NCI-H2227 (cell line): ENCODE measurements at regions not wholly inside any gene's neighbourhood (a gene's known extent, or its start where the extent isn't known, plus 50 kb on each side); places are given as distances from the start of the nearest gene placed in this dataset.
"Not testable (repeated sequence)": the region's sequence is repeated elsewhere in the genome, so short reads cannot be mapped to it uniquely, and the experiment has no call there.

Experiments used
- DNase-seq: peaks from one replicate; lab custom pipeline; 2025; ENCODE audit not compliant: unreplicated experiment; lab: John Stamatoyannopoulos, UW

DNA sequence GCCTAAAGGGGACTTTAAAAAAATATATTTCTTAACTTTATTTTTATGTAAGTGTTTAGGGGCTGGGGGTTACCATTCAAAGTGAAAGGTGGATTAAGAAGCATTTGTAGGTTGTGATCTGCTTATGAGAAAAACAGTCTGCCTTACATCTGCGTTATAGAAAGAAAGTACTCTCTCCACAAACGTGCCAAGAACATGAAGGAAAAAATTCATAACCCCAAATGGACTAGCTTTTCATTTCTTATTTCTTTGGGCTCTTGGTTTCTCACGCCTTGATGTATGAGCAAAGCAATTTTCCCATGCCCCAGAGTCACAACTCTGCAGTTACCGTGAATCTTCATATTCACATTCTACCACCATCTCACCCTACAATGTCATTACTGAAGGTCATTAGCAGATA, 1165.1 kb upstream of the ADGRL4 start:
- DNase-seq = no peak

DNA sequence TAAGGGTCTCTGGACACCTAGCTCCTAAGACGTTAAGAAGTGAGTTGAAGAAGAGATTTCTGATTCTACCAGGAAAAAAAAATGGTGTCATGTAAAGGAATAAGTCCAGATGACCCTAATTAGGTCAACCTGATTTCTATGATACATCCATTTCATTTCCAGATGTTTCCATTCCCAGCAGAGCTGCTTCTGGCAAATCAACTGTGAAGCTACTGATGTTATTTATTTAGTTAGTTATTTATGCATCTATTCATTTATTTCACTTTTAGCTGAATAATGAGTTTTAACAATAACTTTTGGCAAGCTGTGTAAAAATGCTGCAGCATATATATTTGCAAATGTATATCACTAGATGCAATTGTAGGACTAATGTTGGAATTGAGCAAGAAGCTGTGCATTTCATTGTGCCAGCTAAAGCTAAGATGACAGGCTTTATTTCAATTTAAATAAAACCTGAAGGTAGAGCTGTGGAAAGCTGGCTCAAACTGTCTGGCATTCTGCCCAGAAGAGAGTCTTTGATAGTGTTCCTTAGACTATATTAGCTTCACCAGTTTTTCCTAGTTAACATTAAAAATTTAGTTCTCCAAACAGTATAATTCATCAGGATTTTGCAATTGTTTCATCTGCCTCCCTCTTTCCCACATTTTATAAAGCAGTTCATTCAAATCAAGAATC, 1164.4 kb upstream of the ADGRL4 start:
- DNase-seq = no peak

DNA sequence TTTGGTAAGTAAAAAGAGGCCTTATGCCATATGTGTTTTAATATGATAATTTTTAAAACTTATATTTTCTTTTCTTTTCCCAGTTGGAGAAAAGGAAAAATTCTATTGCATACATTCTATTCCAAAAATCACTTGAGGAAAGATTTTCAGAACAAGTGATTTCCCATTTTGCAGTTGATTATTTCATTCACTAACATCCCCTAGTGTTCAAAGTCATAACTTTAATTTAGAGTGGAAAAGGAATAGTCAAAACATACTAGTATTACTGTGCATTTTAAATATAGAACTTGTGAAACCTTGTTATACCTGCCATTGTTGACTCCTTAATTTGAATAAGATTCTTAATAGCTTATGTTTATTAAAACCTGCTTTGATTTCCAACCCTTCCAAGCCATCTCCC, 1157.6 kb upstream of the ADGRL4 start:
- no peak for DNase-seq

DNA sequence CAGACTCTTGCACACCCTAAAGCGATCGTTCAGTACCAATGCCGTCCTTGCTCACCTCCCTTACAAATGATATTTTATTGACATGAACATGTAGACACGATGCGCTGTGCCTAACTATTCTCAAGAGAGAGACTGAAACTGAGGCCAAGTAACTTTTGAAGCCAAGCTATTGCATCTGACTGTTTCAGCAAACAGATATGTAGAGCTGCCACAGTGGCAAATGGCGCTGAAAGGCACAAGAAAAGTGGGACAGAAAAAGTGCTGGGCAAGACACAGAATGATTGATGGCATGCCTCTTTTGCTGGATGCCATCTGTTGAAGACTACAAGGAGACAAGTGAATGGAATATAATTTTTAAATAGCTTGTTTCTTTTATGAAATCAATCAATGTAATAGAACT, 1157.2 kb upstream of the ADGRL4 start:
- no peak for DNase-seq

DNA sequence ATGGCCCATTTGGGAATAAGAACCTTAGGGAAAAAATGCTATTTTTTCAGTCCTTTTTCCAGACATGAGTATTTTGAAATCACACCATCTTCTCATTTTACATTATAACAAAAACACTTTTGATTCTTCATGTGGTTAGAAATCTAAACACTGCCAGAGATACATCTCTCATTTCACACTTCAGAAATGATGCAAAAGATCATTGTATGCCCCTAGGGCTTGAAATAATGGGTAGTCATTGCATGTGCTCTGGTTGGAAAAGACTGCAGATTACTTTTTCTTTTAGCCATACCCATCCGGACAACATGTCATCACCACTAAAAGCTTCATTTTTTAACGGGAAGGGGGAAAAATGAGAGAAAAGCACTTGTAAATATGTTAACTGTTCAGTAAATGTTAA, 1152.2 kb upstream of the ADGRL4 start:
- DNase-seq = no peak

DNA sequence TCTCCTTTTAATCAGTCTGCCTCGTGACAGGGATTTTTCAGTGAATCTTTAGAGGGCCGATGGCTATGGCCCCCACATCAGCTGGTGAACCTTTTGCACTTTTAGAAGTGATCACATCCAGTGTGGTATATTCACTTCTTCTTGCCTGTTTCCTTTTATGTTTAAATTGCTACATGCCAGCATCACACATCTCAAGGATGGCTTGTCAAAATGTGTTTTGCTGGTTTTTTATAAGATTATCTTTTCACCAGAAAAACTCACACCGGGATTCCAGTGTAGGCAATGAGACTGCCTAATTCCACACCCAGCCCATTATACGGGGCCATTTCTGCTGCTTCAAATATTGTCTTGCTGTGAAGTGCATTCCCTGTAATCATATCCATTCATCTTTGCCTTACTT, 1151.7 kb upstream of the ADGRL4 start:
- DNase-seq = no peak

DNA sequence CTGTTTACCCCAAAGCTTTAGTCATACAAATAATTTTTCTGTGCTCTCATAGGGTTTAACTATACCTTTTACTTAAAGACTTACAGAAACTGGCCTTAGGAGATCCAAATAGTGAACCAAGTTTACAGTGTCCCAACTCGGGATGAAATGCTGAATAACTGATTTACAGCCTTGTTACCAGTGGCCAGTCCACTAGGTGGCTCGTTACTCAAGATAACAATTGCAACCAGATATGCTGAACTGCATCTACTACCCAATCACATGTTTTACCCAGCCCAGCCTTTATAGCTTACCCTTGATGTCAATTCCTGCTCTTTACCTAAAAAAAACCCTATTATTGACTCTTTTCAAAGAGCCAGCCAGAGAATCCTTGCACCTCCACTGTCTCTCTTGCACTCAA, 1148.8 kb upstream of the ADGRL4 start:
- no peak for DNase-seq

DNA sequence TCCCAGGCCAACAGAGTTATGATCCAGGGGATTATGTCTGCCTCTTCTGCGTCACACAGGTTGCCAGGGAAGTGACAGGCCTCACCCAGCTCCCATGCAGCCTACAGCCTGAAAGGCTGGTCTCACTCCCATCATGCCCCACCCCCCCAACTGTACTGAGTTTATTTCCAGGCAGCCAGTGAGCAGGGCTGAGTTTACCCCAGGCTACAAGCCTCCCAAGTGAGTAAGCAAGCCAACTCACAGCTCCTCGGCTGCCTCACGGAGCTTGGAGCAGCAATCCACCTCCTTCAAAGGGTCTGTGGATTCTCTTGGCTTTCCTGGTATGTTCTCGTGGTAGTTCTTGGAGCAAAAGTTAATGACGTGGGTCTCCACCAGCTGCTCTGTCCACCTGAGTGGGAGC, 1147.6 kb upstream of the ADGRL4 start:
- DNase-seq = no peak

DNA sequence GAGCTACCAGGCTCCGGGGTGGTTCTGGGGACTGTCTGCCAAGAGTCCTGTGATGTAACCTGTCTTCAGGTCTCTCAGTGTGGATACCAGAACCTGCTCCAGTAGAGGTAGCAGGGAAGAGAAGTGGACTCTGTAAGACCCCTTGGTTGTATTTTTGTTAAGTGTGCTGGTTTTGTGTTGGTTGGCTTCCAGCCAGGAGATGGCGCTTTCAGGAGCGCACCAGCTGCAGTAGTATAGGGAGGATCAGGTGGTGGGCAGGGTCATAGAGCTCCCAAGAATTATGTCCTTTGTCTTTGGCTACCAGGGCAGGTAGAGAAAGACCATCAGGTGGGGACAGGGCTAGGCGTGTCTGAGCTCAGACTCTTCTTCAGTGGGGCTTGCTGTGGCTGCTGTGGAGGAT, 1147.2 kb upstream of the ADGRL4 start:
- no peak for DNase-seq

DNA sequence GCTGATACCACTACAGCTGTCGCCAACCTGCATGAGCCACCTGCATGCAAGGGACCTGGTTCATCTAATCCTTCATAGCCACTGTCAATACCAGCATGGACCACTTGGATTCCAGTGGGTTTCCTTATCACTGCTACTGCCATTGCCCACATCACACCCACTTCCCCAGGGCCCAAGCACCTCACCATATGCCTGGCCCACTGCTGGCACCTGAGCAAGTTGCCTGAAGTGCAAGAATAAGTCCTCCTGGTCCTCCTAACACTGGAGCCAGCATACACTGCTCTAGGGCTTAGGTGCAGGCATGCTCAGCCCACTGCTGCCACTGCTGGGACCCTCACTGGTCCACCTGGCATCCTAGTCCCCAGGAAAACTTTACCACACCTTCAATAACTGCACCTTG, 1136.8 kb upstream of the ADGRL4 start:
- no peak for DNase-seq

DNA sequence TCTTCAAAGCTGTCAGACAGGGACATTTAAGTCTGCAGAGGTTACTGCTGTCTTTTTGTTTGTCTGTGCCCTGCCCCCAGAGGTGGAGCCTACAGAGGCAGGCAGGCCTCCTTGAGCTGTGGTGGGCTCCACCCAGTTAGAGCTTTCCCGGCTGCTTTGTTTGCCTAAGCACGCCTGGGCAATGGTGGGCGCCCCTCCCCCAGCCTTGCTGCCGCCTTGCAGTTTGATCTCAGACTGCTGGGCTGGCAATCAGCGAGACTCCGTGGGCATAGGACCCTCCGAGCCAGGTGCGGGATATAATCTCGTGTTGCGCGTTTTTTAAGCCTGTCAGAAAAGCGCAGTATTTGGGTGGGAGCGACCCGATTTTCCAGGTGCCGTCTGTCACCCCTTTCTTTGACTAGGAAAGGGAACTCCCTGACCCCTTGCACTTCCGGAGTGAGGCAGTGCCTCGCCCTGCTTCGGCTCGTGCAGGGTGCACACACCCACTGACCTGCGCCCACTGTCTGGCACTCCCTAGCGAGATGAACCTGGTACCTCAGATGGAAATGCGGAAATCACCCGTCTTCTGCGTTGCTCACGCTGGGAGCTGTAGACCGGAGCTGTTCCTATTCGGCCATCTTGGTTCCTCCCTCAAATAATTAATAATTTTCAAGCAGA, 1131.5 kb upstream of the ADGRL4 start:
- DNase-seq = not testable (repeated sequence)

DNA sequence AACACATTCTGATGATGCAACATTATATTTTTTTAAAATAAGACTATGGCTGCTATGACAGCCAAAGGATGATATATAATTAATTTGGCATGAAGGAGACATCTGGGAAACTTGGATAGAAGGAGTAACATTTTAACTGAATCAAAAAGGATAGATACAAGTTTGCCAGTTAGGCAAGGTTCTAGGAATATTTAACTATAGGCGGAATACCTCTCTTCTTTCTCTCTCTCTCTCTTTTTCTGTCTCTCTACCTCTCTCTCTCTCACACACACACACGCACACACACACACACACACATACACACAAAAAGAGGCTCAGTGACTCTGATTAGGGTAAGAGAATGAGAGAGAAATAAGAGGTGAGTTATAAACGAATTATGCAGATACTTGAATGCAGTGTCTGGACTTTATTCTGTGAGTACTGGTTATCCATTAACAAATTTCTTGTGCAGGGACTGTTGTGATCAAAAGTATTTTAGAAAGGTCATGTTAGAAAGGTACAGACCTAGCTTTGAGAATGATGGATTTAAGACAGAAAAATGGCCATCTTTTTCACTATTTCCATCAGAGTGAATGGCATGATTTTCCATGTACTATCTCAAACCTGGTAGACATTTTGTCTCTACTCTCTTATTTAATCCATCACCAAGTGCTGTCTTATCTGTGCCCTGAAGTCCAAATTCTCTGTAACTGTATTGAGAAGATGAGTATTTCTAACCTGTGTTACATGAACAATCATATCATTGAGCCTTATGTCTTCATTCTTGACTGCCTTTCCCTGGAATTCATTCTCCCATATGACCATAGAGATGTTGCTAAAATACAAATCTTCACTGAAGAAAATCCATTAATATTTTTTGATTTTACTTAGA, 1106.9 kb upstream of the ADGRL4 start:
- no peak for DNase-seq

DNA sequence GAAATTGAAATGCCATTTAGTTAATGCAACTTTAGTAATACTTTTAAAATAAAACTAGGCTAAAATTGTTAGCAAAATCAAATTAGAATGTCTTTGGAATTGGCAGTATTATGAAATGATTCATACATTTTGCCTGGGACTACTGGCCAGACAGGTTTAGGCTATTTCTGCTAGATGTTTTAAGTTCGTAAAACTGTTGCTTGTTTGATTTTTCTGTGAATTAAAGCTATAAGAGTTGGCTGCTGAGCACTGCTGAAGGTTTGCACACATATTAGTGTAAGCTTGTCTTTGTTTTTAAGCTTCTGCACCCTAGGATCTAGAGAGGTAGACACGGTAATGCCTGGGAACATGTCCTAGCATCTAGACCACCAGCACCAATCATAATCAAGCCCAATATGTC, 1094.6 kb upstream of the ADGRL4 start:
- no peak for DNase-seq

DNA sequence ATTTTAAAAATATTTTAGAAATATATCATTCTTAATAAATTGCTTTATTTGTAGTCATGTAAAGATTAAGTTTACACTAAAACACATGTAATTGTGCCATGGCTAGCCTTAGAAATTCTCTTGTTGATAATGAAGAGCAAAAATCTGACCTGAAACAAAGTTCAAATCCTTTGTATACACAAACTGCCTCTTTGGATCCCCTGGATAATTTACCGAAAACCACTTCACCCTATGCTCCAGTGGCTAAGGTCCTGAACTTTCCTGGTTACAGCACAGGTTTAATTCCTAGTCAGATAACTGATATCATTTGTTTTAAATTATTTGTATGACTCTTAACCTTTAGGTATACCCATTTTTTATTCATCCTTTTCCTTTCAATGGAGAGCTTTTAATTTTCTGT, 1093.2 kb upstream of the ADGRL4 start:
- DNase-seq = no peak

DNA sequence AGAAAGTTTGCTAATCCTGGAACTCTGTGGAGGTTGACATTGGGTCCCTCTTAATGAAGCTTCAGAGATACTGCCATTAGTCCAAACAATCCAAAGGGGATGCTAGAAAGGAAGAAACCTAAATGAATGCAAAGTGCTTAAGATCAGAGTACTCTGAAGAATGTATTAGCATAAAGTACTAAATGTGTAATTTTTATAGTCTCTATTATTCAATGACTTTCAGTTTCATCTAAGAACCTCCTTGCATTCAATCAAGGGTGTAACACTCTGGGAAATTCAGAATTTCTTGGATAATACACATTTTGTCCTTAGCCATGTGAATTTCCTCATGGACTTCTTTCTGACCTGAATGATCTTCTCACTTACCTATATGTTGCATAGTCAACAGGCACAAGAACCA, 1078.5 kb upstream of the ADGRL4 start:
- no peak for DNase-seq

DNA sequence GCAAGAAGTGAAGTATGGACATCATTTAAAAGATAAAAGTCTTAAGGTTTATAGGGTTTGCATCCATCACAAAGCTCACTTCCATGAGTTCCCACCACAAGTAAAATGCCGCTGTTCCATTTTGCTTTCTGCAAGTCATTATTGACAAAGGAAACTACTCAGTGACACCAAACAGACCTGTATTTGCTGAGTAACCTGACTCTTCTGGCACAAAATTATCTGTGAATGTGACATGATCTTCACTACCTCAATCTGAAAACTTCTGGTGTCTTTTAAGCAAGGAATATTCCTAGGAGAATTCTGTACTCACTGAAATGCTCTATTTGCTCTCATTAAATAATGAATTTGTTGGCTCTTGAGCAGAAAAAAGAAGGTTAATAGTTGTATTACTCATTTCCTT, 1077.4 kb upstream of the ADGRL4 start:
- DNase-seq = no peak

DNA sequence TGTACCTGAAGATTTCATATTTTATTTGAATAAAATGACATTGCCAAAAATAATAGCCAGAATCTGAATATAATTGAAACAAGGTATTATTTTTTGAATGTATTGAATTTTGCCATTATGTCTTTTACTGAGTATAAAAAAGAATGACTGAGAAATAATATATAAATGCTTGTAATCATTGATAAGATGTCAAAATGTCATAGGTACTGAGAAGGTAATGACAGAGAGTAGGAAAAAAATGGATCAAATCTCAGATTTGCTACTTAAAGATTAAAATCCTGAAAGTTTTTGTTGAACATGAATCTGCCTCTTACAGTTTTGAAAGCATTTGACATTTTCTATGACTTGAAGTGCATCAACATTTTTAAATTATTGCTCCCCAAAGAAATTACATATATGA, 1069.9 kb upstream of the ADGRL4 start:
- no peak for DNase-seq

DNA sequence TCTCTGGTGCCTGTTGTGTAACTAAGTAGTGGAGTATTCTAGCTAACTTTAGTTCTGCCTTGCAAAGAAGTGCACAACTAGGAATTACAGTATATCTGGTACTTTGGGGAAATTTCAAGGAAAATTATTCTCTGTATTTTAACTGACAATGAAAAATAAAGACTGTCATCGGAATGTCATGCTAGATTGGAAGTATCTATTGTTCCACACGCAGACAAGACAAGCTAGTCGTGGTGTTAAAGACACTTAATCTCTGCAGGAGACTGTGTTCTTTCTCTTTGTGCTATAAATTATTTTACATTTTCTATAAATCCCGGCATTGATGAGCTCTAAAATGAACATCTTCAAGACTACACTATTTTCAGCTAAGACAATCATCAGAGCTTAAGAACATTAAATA, 1068.8 kb upstream of the ADGRL4 start:
- no peak for DNase-seq

DNA sequence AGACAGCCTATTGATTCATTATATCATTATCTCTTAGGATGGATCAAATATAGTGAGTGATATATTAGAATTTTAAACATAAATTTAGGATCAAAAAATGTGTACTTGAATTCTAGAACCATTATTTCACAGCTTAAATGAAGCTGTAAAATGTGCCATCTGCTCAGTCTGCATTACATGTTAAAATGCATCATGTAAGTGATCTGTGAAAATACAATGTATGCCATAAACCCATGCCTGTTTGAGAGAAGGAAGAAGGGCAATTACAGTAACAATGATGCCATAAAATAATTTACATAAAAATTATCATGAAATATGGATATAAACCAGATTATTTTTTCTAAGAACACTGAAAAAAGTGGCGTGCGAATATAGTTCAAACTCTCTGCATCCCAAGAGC, 1066.0 kb upstream of the ADGRL4 start:
- no peak for DNase-seq

DNA sequence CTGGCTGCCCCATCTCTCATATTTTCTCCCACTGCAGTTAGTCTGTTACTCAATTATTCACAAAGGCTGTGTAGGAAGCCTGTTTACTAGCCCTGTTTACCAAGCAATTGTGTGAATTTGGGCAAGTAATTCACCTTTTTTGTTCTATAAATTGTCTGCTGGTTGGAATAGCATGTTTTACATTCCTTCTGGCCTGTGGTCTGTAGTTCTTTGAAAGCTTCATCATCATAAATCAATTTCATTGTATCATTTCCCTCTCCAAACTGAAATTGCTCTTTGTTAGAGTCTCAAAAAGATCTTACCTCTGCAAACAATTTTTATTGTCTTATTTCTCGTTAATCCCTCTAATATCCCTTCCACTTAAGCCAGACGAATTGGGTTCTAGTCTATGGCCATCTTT, 1059.5 kb upstream of the ADGRL4 start:
- DNase-seq = no peak

DNA sequence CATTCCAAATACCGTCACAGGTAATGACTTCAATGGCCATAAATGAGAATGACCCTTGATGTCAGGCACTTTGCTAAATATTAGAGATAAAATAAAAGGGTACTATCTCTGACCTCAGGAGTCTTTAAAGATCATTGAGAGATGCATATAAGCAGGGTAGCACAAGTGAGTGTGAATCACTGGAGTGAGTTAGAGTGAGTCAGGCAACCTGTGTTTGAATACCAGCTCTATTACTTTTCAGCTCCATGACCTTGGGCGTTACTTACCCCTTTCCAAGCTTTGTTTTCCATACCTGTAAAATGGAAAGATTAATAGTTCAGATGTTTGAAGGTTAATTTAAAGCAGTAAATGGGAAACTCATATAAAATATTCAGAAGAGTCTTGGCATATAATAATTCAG, 1058.0 kb upstream of the ADGRL4 start:
- DNase-seq = no peak

DNA sequence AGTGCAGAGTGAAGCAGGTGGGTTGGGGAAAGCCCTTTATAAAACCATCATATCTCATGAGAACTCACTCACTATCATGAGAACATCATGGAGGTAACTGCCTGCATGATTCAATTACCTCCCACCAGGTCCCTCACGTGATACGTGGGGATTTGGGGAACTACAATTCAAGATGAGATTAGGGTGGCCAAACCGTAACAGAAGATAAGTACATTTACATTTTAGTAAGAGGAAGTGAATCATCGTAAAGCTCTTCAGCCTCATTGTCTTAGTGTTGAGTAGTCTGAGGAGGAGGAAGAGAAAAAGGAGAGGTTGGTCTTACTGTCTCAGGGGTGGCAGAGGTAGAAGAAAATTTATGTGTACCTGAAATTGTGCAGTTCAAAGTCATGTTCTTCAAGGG, 1053.4 kb upstream of the ADGRL4 start:
- DNase-seq = no peak
